Bronchial epithelial cell (primary cell): ENCODE measurements at regions not wholly inside any gene's neighbourhood (a gene's known extent, or its start where the extent isn't known, plus 50 kb on each side); places are given as distances from the start of the nearest gene placed in this dataset.
A peak's percentile ranks its signal among the peaks of the same experiment; 100 is the strongest.

ENCODE experiments used
- DNase-seq: peaks from one replicate; pipeline ENCODE4 v3.0.0-alpha.2; 2010; ENCODE audit warnings: low read depth
- FAIRE-seq: peaks from 2 replicates; lab custom pipeline; 2011; peaks lifted over from hg19 to GRCh38; lab: Jason Lieb, UNC
- H3K27me3 ChIP-seq: 2 replicates; pipeline ENCODE4 v1.5.1; 2011; ENCODE audit warnings: low read length; ENCODE audit not compliant: control insufficient read depth, insufficient read depth
- H3K36me3 ChIP-seq: 2 replicates; pipeline ENCODE4 v1.5.1; 2011; ENCODE audit warnings: low read length; ENCODE audit not compliant: control insufficient read depth, insufficient read depth
- H3K4me3 ChIP-seq: 2 replicates; pipeline ENCODE4 v1.5.1; 2011; ENCODE audit warnings: mild to moderate bottlenecking, low read depth, low read length, control low read depth
- TF ChIP-seq, protein P1 (sequence below): IDR thresholded peaks from 2 replicates; pipeline ENCODE4 v1.5.1; 2011; ENCODE audit warnings: mild to moderate bottlenecking, moderate library complexity, low read length, control low read depth, inconsistent platforms; ENCODE audit not compliant: insufficient read depth, severe bottlenecking

DNA sequence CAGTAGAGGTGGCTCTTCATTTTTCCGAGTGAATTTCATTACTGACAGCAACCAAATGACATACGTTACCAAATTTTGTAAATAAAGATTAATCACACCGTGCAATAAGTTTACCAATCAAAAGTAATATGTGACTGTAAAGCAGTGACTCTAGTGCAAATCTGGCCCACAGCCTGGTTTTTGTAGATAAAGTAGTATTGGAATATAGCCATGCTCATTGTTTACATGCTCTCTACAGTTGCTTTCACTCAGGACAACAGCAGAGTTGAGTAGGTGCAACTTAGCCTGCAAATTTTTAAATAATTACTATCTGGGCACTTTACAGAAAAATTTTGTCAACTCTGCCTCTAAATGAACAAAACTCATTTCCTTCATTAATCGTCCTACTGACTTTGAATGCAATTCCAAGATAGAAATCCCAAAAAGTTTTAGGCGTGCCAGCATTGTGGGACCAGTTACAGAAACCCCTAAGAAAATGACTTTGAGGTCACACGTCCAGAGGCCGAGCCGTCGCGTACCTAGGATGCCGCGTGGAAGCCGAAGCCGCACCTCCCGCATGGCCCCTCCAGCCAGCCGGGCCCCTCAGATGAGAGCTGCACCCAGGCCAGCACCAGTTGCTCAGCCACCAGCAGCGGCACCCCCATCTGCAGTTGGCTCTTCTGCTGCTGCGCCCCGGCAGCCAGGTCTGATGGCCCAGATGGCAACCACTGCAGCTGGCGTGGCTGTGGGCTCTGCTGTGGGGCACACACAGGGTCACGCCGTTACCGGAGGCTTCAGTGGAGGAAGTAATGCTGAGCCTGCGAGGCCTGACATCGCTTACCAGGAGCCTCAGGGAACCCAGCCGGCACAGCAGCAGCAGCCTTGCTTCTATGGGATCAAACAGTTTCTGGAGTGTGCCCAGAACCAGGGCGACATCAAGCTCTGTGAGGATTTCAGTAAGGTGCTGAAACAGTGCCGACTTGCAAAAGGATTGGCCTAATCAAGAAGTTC lies 180.7 kb upstream of the TLE4 start:
- H3K36me3 ChIP-seq = no peaks in the 10 kb centered on the region
- TF ChIP-seq, protein P1, sequence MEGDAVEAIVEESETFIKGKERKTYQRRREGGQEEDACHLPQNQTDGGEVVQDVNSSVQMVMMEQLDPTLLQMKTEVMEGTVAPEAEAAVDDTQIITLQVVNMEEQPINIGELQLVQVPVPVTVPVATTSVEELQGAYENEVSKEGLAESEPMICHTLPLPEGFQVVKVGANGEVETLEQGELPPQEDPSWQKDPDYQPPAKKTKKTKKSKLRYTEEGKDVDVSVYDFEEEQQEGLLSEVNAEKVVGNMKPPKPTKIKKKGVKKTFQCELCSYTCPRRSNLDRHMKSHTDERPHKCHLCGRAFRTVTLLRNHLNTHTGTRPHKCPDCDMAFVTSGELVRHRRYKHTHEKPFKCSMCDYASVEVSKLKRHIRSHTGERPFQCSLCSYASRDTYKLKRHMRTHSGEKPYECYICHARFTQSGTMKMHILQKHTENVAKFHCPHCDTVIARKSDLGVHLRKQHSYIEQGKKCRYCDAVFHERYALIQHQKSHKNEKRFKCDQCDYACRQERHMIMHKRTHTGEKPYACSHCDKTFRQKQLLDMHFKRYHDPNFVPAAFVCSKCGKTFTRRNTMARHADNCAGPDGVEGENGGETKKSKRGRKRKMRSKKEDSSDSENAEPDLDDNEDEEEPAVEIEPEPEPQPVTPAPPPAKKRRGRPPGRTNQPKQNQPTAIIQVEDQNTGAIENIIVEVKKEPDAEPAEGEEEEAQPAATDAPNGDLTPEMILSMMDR = no peak
- DNase-seq (no peak), FAIRE-seq (no peak)
- H3K4me3 ChIP-seq = no peak overlapping the region
- H3K27me3 ChIP-seq = no peaks in the 10 kb centered on the region

DNA sequence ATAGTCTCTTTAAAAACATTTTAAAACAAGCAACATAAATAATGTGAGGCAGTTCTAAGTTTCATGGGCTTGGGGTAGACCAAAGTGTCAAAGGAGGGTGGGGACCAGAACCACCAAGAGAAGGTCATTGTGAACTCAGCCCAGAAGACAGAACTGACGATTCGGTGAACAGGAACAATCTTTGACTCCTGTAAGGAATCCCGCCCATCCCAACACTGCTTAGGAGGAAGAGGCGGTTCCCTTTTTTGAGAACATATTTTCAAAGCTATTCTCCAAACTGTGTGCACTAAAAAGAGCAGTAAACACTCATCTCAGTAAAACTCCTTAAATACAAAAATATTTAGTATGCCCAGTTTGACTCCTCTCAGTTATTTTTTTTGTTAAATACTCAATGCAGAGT lies 176.5 kb upstream of the TLE4 start:
- Histone ChIP-seq H3K4me3 (no peak overlapping the region), H3K36me3 (no peaks in the 10 kb centered on the region), H3K27me3 (no peaks in the 10 kb centered on the region)
- TF ChIP-seq, protein P1 = no peak
- DNase-seq = no peak
- no peak for FAIRE-seq

DNA sequence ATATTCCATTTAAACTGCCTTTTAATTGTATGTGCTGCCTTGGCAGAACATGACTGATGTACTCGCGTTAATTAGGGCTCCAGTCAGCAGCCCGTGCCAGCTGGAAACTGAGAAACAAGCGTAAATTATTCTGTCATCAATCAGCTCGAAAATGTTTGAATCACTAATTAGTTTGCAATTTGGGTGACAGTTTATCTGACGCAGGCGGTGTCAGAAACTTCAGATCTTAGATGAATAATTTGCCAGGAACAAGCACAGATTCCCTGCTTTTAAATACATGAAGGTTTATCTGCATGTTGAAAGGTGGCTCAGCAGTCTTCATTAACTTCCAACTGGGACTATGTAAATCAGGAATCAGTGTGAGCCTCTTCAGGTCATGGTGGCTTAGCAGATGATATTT lies 176.0 kb upstream of the TLE4 start:
- FAIRE-seq (no peak), DNase-seq (no peak)
- H3K36me3 ChIP-seq = no peaks in the 10 kb centered on the region
- TF ChIP-seq, protein P1 = no peak
- no peak overlapping the region for H3K4me3 ChIP-seq
- H3K27me3 ChIP-seq = no peaks in the 10 kb centered on the region

DNA sequence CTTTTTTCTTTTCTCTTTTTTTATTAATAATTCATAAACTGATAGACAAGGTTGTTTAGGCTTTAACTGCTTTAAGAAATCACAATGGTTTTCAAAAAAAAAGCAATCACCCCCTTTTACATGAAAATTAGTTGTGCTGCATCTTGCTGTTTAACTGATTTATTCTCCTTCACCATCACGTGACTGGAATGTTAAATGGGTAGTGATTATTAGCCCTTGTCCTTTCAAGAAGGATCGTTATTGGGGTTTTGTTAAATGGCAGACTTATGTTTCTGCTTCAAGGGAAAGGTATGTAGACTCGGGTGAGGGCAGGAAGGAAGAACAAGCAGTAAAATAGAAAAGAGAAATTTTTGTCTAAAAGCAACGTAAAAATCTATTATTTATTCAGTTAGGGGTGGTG lies 175.6 kb upstream of the TLE4 start:
- Histone ChIP-seq H3K27me3 (no peaks in the 10 kb centered on the region), H3K36me3 (no peaks in the 10 kb centered on the region), H3K4me3 (no peak overlapping the region)
- no peak for DNase-seq
- TF ChIP-seq, protein P1 = no peak
- no peak for FAIRE-seq

DNA sequence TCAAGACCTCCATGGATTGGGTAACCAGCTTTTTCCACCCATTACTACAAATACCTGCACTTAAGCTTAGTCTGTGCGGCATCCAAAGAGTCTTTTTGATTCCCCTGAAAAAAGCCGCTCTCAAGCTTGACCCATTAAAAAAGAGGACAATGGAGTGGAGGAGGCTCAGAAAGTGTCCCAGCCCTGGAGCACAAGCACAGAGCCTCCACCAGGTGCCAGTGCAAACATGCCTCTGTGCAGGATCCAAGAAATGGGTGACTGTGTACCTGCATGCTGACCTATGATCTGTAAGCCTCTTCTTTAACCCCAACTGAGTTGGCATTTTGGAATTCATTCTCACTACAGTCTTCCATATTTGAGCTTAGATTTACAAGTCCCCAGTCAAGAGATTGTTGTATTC lies 168.3 kb upstream of the TLE4 start:
- no peak for DNase-seq

More for the DNA sequence above, 168.3 kb upstream of the TLE4 start:
- Histone ChIP-seq H3K27me3 (no peaks in the 10 kb centered on the region), H3K36me3 (no peaks in the 10 kb centered on the region), H3K4me3 (no peak overlapping the region)
- TF ChIP-seq, protein P1 = peak; percentile 10
- FAIRE-seq = no peak
